ENCODE measurements at regions not wholly inside any gene's neighbourhood (a gene's known extent, or its start where the extent isn't known, plus 50 kb on each side); places are given as distances from the start of the nearest gene placed in this dataset.
"Not testable (repeated sequence)": the region's sequence is repeated elsewhere in the genome, so short reads cannot be mapped to it uniquely, and the experiment has no call there.

DNA sequence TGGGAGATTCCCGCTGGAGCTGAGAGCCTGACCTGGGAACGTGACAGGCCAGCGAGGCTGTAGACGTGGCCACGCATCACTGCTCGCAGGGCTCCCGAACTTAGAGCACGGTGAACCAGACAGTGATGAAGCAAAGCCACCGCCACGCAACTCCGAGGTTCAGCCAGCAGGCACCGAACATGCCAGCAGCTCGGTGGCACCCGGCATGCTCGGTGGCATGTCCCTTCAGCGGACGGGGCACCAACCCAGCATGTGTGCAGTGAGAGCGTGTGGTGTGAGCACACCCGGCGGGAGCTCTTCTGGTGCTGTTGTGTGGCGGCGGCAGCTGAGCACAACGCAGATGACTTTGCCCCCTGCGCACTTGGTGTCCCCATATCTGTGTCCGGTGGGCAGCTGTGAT is 4468.2 kb upstream of the TPTE start:
- intact Hi-C loops (cut with DNase I); DNase-seq (ENCODE audit: low spot score): not testable (repeated sequence)

GRCh38 chr21:6058997-6059396 is 4462.4 kb upstream of the TPTE start:
- DNase-seq (ENCODE audit: low spot score); intact Hi-C loops (cut with DNase I): not testable (repeated sequence)

GRCh38 chr21:6060054-6060681 is 4461.2 kb upstream of the TPTE start:
- intact Hi-C loops (cut with DNase I); DNase-seq (ENCODE audit: low spot score): not testable (repeated sequence)

GRCh38 chr21:6066320-6066985 is 4454.9 kb upstream of the TPTE start:
- DNase-seq (ENCODE audit: low spot score); intact Hi-C loops (cut with DNase I): not testable (repeated sequence)

GRCh38 chr21:6068098-6068831 is 4453.1 kb upstream of the TPTE start:
- DNase-seq (ENCODE audit: low spot score); intact Hi-C loops (cut with DNase I): not testable (repeated sequence)

DNA sequence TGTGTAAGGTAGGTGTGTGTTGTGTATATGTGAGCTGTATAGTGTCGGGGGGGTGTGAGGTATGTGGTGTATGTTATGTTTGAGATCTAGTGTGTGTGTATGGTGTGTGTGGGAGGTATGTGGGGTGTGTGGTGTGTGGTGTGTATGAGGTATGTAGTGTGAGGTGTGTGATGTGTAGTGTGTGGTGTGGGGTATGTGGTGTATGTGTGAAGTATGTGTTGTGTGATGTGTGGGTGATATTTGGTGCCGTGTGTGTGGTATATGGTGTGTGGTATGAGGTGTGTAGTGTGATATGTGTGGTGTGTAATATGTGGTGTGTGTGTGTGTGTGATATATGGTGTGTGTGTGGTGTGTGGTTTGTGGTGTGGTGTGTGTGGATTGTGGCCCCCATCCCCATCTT is 4451.2 kb upstream of the TPTE start:
- DNase-seq (ENCODE audit: low spot score); intact Hi-C loops (cut with DNase I): not testable (repeated sequence)

DNA sequence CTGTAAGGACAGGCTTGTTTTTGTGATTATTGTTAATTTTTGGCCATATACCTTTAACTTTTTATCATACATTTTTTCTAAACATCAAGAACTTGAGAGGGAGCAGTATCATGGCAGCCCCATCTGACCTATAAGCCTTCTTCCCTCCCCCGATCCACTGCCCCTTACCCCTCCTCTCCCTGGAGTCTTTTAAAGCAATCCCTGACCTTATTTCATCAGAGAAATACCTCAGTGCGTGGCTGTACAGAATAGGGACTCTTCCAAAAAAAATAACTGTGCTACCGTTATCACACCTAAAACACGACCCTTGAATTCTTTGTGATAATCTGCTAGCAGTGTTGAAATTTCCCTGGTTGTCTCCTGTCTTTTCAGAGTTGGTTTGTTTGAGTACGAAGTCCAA is 4448.7 kb upstream of the TPTE start:
- DNase-seq (ENCODE audit: low spot score); intact Hi-C loops (cut with DNase I): not testable (repeated sequence)

GRCh38 chr21:6073993-6074705 is 4447.2 kb upstream of the TPTE start:
- intact Hi-C loops (cut with DNase I), result not testable (repeated sequence)

DNA sequence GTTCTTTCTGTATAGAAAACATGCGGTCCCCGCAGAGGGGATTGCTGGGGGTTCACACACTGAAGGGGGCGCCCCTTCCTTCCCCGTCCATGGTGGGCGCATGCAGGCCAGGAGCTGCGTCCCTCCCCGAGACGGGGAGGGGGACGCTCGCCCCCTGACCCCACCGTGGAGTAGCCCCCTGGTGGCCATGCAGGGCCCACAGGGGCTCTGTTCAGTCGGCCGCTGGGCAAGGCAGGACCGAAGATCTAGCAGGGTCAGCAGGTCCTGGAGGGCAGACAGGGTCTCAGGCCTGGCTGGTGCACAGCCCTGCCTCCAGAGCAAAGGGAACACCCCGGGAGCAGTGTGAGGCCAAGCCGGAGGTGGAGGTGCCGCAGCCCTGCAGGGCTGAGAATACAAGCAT is 4446.4 kb upstream of the TPTE start:
- intact Hi-C loops (cut with DNase I), result not testable (repeated sequence)

More at GRCh38 chr21:6073993-6074705, 4447.2 kb upstream of the TPTE start:
- DNase-seq (ENCODE audit: low spot score), result not testable (repeated sequence)

GRCh38 chr21:6075627-6076208 is 4445.7 kb upstream of the TPTE start:
- DNase-seq (ENCODE audit: low spot score); intact Hi-C loops (cut with DNase I): not testable (repeated sequence)

More for the DNA sequence above, 4446.4 kb upstream of the TPTE start:
- DNase-seq (ENCODE audit: low spot score), result not testable (repeated sequence)

GRCh38 chr21:6077358-6077757 is 4444.0 kb upstream of the TPTE start:
- intact Hi-C loops (cut with DNase I); DNase-seq (ENCODE audit: low spot score): not testable (repeated sequence)

DNA sequence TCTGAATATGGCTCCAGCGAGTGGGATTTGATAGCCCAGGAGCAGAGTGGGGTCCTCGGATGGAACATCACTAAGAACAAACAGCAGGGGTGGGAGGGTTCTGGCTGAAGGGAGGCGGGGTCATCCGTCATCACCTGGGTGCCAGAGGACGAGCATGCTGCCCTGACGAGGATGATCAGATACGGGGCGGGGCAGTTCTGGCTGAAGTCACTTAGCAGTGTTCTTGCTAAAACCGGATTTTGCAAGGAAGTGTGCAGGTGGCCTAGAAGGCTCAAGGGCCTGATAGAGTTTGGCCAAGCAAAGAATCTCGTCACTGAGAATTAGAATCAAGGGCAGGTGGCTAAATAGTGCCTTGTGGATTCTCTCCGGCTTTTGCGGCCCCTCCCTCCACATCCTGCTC is 4442.5 kb upstream of the TPTE start:
- DNase-seq (ENCODE audit: low spot score); intact Hi-C loops (cut with DNase I): not testable (repeated sequence)

GRCh38 chr21:6080941-6081655 is 4440.3 kb upstream of the TPTE start:
- DNase-seq (ENCODE audit: low spot score); intact Hi-C loops (cut with DNase I): not testable (repeated sequence)

DNA sequence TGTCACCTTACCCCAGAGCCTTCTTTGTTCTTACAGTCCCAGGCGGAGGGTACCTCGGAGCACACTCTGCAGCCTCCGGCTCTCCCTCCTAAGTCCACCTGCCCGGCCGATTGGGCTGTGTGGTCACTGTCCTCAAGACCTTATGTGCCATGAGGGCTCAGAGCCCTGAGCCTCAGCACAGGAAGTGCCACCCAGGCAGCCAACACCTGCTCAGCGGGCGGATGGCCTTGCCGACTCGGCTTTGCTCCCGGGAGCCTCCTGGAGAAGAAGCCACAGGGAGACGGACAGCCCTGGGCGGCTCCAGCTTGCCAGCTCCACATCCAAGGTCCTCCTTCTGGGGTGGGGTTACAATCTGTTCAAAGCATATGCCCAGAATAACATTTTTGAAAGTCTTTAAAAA is 4439.2 kb upstream of the TPTE start:
- DNase-seq (ENCODE audit: low spot score); intact Hi-C loops (cut with DNase I): not testable (repeated sequence)

DNA sequence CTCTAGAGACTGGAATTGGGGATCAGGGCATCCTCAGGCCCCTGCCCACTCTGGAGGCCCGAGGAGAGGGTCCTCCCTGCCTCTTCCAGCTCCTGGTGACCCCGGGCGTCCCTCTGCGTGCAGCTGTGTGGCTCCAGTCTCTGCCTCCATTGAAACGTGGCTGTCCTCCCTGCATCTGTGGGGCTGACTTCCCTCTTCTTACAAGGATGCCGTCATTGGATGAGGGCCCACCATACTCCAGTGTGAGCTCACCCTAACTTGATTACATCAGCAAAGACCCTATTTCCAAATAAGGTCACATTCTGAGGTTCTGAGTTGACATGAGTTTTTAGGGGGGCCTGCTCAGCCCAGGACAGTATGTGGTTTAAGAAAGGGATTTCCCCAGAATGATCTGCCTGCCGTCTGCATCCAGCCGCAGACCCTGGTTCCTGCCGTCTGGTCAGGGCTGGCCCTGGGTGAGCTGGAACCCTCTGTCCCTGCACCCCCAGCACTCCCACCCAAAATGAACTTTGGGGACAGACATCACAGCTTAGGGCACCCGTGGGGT is 4437.7 kb upstream of the TPTE start:
- DNase-seq (ENCODE audit: low spot score); intact Hi-C loops (cut with DNase I): not testable (repeated sequence)

- DNase-seq (ENCODE audit: low spot score); intact Hi-C loops (cut with DNase I): not testable (repeated sequence)
These were observed 4435.3 kb upstream of the TPTE start for GRCh38 chr21:6086038-6086437.

GRCh38 chr21:6087579-6088178 is 4433.7 kb upstream of the TPTE start:
- DNase-seq (ENCODE audit: low spot score); intact Hi-C loops (cut with DNase I): not testable (repeated sequence)

Data from posterior vena cava (tissue), 2 donors.